ENCODE measurements at regions not wholly inside any gene's neighbourhood (a gene's known extent, or its start where the extent isn't known, plus 50 kb on each side); places are given as distances from the start of the nearest gene placed in this dataset.

DNA sequence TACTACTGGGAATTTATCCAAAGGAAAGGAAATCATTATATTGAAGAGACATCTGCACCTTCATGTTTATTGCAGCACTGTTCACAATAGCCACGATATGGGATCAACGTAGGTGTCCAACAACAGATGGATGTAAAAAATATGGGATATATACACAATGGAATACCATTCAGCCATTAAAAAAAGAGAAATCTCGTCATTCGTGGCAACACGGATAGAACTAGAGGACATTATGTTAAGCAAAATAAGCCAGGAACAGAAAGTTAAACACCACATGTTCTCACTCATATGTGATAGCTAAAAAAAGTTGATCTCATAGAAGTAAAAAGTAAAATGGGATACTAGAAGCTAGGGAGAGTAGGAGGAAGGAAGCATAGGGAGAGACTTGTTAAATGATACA is 82.9 kb upstream of the CLMN start:
- no peaks in the 10 kb centered on the region for H3K36me3 Mint-ChIP-seq (ENCODE audit: low read depth)
- no peak for DNase-seq
- Histone ChIP-seq H3K4me1 (ENCODE audit: insufficient read depth, low read length) (no peaks in the 10 kb centered on the region), H3K36me3 (ENCODE audit: insufficient read depth, low read length) (no peaks in the 10 kb centered on the region), H3K9me3 (ENCODE audit: control insufficient read depth in 1 of 2, insufficient read depth in 1 of 2, low read length in 2 of 2) (no peaks in the 10 kb centered on the region), H3K27me3 (ENCODE audit: control insufficient read depth in 1 of 2, insufficient read depth in 2 of 2, low read length in 2 of 2) (no peaks in the 10 kb centered on the region), H3K4me3 (ENCODE audit: low read length) (no peak overlapping the region), H3K27ac (ENCODE audit: low read depth in 1 of 2, low read length in 2 of 2) (no peak overlapping the region)
- no peaks in the 10 kb centered on the region for H3K4me1 Mint-ChIP-seq (ENCODE audit: low read depth)
- no peak for ATAC-seq (ENCODE audit: poor library complexity)
- CTCF ChIA-PET = no interaction called here
- H3K9me3 Mint-ChIP-seq = no peaks in the 10 kb centered on the region
- POLR2A ChIA-PET = no interaction called here
- H3K27me3 Mint-ChIP-seq = no peaks in the 10 kb centered on the region
- no peak overlapping the region for H3K27ac Mint-ChIP-seq
- TF ChIP-seq, protein P1, sequence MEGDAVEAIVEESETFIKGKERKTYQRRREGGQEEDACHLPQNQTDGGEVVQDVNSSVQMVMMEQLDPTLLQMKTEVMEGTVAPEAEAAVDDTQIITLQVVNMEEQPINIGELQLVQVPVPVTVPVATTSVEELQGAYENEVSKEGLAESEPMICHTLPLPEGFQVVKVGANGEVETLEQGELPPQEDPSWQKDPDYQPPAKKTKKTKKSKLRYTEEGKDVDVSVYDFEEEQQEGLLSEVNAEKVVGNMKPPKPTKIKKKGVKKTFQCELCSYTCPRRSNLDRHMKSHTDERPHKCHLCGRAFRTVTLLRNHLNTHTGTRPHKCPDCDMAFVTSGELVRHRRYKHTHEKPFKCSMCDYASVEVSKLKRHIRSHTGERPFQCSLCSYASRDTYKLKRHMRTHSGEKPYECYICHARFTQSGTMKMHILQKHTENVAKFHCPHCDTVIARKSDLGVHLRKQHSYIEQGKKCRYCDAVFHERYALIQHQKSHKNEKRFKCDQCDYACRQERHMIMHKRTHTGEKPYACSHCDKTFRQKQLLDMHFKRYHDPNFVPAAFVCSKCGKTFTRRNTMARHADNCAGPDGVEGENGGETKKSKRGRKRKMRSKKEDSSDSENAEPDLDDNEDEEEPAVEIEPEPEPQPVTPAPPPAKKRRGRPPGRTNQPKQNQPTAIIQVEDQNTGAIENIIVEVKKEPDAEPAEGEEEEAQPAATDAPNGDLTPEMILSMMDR (IDR thresholded peaks at IDR 0.05) = no peak
- intact Hi-C loops (cut with DNase I, micrococcal nuclease) = no loop called here
- no peak overlapping the region for H3K4me3 Mint-ChIP-seq

- POLR2A ChIA-PET = no interaction called here
- Mint-ChIP-seq H3K36me3 (ENCODE audit: low read depth) (no peaks in the 10 kb centered on the region), H3K27ac (no peak overlapping the region), H3K9me3 (no peaks in the 10 kb centered on the region), H3K4me1 (ENCODE audit: low read depth) (no peaks in the 10 kb centered on the region), H3K27me3 (no peaks in the 10 kb centered on the region), H3K4me3 (no peak overlapping the region)
- ATAC-seq (ENCODE audit: poor library complexity) = no peak
- TF ChIP-seq, protein P1 (IDR thresholded peaks at IDR 0.05) = no peak
- intact Hi-C loops (cut with DNase I, micrococcal nuclease) = no loop called here
- Histone ChIP-seq H3K4me3 (ENCODE audit: low read length) (no peak overlapping the region), H3K4me1 (ENCODE audit: insufficient read depth, low read length) (no peaks in the 10 kb centered on the region), H3K27me3 (ENCODE audit: control insufficient read depth in 1 of 2, insufficient read depth in 2 of 2, low read length in 2 of 2) (no peaks in the 10 kb centered on the region), H3K27ac (ENCODE audit: low read depth in 1 of 2, low read length in 2 of 2) (no peak overlapping the region), H3K9me3 (ENCODE audit: control insufficient read depth in 1 of 2, insufficient read depth in 1 of 2, low read length in 2 of 2) (no peaks in the 10 kb centered on the region), H3K36me3 (ENCODE audit: insufficient read depth, low read length) (no peaks in the 10 kb centered on the region)
- CTCF ChIA-PET = no interaction called here
- DNase-seq = no peak
Observed at GRCh38 chr14:95402176-95402575, 82.5 kb upstream of the CLMN start.

- POLR2A ChIA-PET = no interaction called here
- H3K27ac Mint-ChIP-seq = no peak overlapping the region
Observed at GRCh38 chr14:95398630-95399547, 79.2 kb upstream of the CLMN start.

More at GRCh38 chr14:95398630-95399547, 79.2 kb upstream of the CLMN start:
- DNase-seq = no peak
- CTCF ChIA-PET = no interaction called here
- Histone ChIP-seq H3K27me3 (ENCODE audit: control insufficient read depth in 1 of 2, insufficient read depth in 2 of 2, low read length in 2 of 2) (no peaks in the 10 kb centered on the region), H3K4me3 (ENCODE audit: low read length) (no peak overlapping the region), H3K9me3 (ENCODE audit: control insufficient read depth in 1 of 2, insufficient read depth in 1 of 2, low read length in 2 of 2) (peaks cover 0 to 4% of the 10 kb centered on the region in 2 experiments), H3K4me1 (ENCODE audit: insufficient read depth, low read length) (no peaks in the 10 kb centered on the region), H3K27ac (ENCODE audit: low read depth in 1 of 2, low read length in 2 of 2) (no peak overlapping the region), H3K36me3 (ENCODE audit: insufficient read depth, low read length) (no peaks in the 10 kb centered on the region)
- intact Hi-C loops (cut with DNase I, micrococcal nuclease) = no loop called here
- no peaks in the 10 kb centered on the region for H3K9me3 Mint-ChIP-seq
- H3K27me3 Mint-ChIP-seq = no peaks in the 10 kb centered on the region
- no peak overlapping the region for H3K4me3 Mint-ChIP-seq
- no peak for ATAC-seq (ENCODE audit: poor library complexity)
- TF ChIP-seq, protein P1 (IDR thresholded peaks at IDR 0.05) = no peak
- H3K36me3 Mint-ChIP-seq (ENCODE audit: low read depth) = no peaks in the 10 kb centered on the region
- no peaks in the 10 kb centered on the region for H3K4me1 Mint-ChIP-seq (ENCODE audit: low read depth)

Data from CD4-positive, alpha-beta T cell (primary cell).